ENCODE measurements at regions not wholly inside any gene's neighbourhood (a gene's known extent, or its start where the extent isn't known, plus 50 kb on each side); places are given as distances from the start of the nearest gene placed in this dataset.

DNA sequence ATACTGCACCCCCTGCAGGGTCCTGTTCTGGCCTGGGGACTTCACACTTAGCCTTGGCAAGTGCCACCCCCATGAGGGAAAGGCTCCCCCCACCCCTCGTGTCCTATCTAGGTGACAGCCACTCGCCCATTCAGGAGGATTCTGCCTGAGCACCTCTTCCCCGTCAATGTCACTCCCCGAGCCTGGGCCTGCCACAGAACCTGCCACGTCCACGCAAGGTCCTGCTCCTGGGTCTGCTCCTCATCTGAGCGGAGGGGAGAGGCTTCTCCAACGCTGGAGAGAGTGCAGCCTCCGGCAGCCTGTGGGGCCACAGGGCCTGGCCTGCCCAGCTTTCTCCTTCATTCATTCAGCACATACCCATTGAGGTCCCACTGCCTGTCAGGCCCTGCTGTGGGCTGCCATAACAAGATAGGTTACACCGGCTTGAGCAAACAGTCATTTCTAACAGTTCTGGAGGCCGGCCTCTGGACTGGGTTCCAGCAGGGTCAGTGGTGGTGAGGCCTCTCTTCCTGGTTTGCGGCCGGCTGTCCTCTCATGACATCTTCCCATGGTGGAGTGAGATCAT lies 92.0 kb upstream of the RET start:
- ChIA-PET CTCF (no interaction called here), POLR2A (no interaction called here)
- Histone ChIP-seq H3K27ac (ENCODE audit: extremely low read depth, low read depth, low read length) (no peak overlapping the region), H3K9me3 (ENCODE audit: control insufficient read depth, insufficient read depth, low read depth, low read length) (no peaks in the 10 kb centered on the region), H3K4me3 (ENCODE audit: low read depth, low read length) (no peak overlapping the region), H3K36me3 (ENCODE audit: control insufficient read depth in 2 of 2, insufficient read depth in 1 of 2, low read length in 2 of 2) (no peaks in the 10 kb centered on the region), H3K4me1 (ENCODE audit: control insufficient read depth, insufficient read depth, low read length) (no peaks in the 10 kb centered on the region)
- no peak for TF ChIP-seq ZBTB17 (tag by site-specific recombination; IDR thresholded peaks at IDR 0.05)
- TF ChIP-seq, protein P1, sequence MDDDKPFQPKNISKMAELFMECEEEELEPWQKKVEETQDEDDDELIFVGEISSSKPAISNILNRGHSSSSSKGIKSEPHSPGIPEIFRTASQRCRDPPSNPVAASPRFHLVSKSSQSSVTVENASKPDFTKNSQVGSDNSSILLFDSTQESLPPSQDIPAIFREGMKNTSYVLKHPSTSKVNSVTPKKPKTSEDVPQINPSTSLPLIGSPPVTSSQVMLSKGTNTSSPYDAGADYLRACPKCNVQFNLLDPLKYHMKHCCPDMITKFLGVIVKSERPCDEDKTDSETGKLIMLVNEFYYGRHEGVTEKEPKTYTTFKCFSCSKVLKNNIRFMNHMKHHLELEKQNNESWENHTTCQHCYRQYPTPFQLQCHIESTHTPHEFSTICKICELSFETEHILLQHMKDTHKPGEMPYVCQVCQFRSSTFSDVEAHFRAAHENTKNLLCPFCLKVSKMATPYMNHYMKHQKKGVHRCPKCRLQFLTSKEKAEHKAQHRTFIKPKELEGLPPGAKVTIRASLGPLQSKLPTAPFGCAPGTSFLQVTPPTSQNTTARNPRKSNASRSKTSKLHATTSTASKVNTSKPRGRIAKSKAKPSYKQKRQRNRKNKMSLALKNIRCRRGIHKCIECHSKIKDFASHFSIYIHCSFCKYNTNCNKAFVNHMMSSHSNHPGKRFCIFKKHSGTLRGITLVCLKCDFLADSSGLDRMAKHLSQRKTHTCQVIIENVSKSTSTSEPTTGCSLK (tag by site-specific recombination; IDR thresholded peaks at IDR 0.05): no peak
- TF ChIP-seq ZNF48 (tag by site-specific recombination; IDR thresholded peaks at IDR 0.05): no peak
- TF ChIP-seq HOXD13 (CRISPR knock-in tag; IDR thresholded peaks at IDR 0.05; ENCODE audit: borderline replicate concordance): no peak
- no peak for TF ChIP-seq OVOL3 (tag by site-specific recombination; IDR thresholded peaks at IDR 0.05)
- TF ChIP-seq ZNF660 (tag by site-specific recombination; IDR thresholded peaks at IDR 0.05): no peak
- no peak for TF ChIP-seq ZNF19 (tag by site-specific recombination; IDR thresholded peaks at IDR 0.05; ENCODE audit: low read depth)
- TF ChIP-seq ZBTB20 (tag by site-specific recombination; IDR thresholded peaks at IDR 0.05): no peak
- no peak for TF ChIP-seq ZBTB26 (tag by site-specific recombination; optimal IDR thresholded peaks at IDR 0.05)
- TF ChIP-seq GFI1B (tag by site-specific recombination; IDR thresholded peaks at IDR 0.05): no peak
- no peak for TF ChIP-seq KLF16 (tag by site-specific recombination; IDR thresholded peaks at IDR 0.05)
- TF ChIP-seq HOXA7 (CRISPR knock-in tag; IDR thresholded peaks at IDR 0.05; ENCODE audit: borderline replicate concordance): no peak
- no peak for TF ChIP-seq ZNF837 (tag by site-specific recombination; IDR thresholded peaks at IDR 0.05)
- TF ChIP-seq, protein P2, sequence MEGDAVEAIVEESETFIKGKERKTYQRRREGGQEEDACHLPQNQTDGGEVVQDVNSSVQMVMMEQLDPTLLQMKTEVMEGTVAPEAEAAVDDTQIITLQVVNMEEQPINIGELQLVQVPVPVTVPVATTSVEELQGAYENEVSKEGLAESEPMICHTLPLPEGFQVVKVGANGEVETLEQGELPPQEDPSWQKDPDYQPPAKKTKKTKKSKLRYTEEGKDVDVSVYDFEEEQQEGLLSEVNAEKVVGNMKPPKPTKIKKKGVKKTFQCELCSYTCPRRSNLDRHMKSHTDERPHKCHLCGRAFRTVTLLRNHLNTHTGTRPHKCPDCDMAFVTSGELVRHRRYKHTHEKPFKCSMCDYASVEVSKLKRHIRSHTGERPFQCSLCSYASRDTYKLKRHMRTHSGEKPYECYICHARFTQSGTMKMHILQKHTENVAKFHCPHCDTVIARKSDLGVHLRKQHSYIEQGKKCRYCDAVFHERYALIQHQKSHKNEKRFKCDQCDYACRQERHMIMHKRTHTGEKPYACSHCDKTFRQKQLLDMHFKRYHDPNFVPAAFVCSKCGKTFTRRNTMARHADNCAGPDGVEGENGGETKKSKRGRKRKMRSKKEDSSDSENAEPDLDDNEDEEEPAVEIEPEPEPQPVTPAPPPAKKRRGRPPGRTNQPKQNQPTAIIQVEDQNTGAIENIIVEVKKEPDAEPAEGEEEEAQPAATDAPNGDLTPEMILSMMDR (tag by site-specific recombination; IDR thresholded peaks at IDR 0.05): no peak
- no peak for TF ChIP-seq ZNF175 (tag by site-specific recombination; IDR thresholded peaks at IDR 0.05)
- TF ChIP-seq ZNF398 (tag by site-specific recombination; IDR thresholded peaks at IDR 0.05): no peak
- no peak for TF ChIP-seq SETDB1 (IDR thresholded peaks at IDR 0.05; ENCODE audit: insufficient read length, low read length)
- TF ChIP-seq ZNF561 (tag by site-specific recombination; IDR thresholded peaks at IDR 0.05; ENCODE audit: borderline replicate concordance): no peak

Measured in HEK293 (cell line).